ENCODE measurements at regions not wholly inside any gene's neighbourhood (a gene's known extent, or its start where the extent isn't known, plus 50 kb on each side); places are given as distances from the start of the nearest gene placed in this dataset.
"Not testable (repeated sequence)": the region's sequence is repeated elsewhere in the genome, so short reads cannot be mapped to it uniquely, and the experiment has no call there.

DNA sequence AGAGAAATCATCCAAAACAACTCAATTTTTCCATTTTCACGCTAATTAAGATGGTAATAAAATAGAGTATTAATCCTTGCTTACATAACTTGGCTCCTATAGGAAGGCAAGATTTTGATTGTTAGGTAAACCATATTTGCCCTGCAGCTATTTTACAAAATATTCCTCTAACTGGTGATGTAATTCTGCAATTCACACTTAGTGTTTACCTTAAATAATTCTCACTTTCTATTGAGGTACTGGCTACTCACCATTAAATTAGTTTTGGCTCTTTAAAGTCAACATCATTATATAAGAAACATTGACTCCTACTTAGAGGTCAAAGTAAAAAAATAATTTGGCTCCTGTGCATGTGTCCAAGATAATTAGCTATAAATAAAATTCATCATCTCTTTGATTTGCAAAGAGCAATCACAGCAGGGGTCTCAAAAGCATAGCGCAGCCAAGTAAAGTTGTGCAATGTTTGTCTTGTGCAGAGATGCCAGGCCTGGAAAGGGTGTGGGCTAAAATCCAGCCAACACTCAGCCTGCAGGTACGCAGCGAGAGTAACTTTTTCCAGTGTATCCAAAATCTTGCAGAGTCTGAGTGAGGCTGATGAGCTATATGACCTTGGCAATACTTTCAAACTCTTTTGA, 501.2 kb downstream of the MMUT start:
- no peak for TF ChIP-seq JUND (IDR thresholded peaks at IDR 0.05; ENCODE audit: low read depth)
- DNase-seq (ENCODE audit: low read depth in 1 of 2, low spot score in 1 of 2): no peak
- in situ Hi-C loops (cut with HindIII; ENCODE audit: low pct_unique_long_range_greater_than_20kb, low sequenced_read_pairs): no loop called here

DNA sequence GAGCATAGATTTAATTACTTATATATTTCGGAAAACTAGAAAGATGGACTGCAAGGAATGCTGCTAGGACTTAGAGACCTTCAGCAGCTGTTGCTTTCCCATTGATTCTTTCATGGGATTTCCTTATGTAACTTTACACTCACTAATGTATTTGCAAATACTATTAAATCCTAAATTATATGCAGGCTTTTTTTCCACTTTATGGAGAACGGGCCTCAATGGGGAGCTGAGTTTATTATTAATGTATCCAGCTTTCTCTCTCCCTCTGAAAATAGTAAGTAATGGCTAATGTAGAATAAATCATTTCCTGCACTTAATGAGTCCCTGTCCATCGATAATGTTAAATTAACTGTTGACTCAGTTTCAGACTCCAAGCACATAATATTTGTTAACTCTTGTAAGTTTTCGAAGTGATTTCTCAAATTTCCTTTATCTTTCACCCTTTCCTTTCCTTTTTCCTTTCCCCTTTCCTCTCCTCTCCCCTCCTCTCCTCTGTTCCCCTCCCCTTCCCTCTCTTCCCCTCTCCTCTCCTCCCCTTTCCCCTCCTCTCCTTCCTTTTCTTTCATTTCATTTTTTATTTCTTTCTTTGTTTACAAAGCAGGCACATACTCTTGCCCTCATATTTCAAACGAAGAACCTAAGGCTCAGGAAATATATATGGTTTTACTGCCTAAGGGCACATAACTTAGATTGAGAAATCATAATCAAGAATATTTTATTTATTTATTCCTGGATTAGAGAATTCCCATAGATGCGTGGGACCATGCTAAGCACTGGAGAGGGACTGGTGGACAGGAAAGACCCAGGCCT, 503.6 kb downstream of the MMUT start:
- no peak for DNase-seq (ENCODE audit: low read depth in 1 of 2, low spot score in 1 of 2)
- in situ Hi-C loops (cut with HindIII; ENCODE audit: low pct_unique_long_range_greater_than_20kb, low sequenced_read_pairs): no loop called here
- no peak for TF ChIP-seq JUND (IDR thresholded peaks at IDR 0.05; ENCODE audit: low read depth)

DNA sequence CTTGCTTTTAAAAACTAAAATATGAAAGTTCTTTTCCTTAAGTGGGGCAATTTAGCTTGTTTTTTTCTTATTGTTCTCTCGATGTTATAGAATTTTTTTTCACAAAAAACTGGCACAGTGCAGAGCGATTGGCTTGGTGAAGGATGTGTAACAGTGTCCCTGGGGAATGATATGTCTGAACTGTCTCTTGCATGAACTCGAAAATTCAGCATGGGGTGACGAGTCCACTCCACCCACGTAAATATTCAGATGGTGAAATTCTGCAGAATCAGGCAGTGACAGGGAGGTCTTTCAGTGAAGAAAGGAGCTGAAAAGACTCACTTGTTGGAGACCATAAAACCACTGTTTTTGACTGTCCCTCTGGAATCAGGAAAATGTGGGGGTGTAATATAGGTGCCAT, 505.3 kb downstream of the MMUT start:
- no peak for DNase-seq (ENCODE audit: low read depth in 1 of 2, low spot score in 1 of 2)
- TF ChIP-seq JUND (IDR thresholded peaks at IDR 0.05; ENCODE audit: low read depth): no peak
- in situ Hi-C loops (cut with HindIII; ENCODE audit: low pct_unique_long_range_greater_than_20kb, low sequenced_read_pairs): no loop called here

DNA sequence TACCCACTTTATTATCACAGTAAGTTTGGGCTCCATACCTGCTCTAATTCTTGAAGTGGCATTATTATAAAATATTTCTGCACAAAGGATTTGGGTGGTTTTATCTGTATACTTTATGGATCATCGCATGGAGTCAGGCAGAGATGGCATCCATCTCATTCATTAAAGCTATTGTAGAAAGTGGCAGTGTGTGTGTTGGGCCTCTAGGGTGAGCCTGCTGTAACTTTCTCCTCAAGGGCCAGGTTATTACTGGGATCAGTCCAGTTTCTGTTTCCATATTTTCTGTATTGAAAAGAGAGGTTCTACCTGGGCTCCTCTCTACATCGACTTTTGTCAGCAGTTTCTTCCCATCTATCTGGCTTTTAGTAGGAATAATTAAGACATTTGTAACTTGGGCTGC, 511.1 kb downstream of the MMUT start:
- no peak for DNase-seq (ENCODE audit: low read depth in 1 of 2, low spot score in 1 of 2)
- no peak for TF ChIP-seq JUND (IDR thresholded peaks at IDR 0.05; ENCODE audit: low read depth)
- in situ Hi-C loops (cut with HindIII; ENCODE audit: low pct_unique_long_range_greater_than_20kb, low sequenced_read_pairs): no loop called here

DNA sequence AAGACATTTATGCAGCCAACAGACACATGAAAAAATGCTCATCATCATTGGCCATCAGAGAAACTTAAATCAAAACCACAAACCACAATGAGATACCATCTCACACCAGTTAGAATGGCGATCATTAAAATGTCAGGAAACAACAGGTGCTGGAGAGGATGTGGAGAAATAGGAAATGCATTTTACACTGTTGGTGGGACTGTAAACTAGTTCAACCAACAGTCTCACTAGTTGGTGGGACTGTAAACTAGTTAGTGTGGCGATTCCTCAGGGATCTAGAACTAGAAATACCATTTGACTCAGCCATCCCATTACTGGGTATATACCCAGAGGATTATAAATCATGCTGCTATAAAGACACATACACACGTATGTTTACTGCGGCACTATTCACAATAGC, 518.8 kb downstream of the MMUT start:
- in situ Hi-C loops (cut with HindIII; ENCODE audit: low pct_unique_long_range_greater_than_20kb, low sequenced_read_pairs): not testable (repeated sequence)
- peak in 1 of 2 experiments; percentile 36 for DNase-seq (ENCODE audit: low read depth in 1 of 2, low spot score in 1 of 2)

DNA sequence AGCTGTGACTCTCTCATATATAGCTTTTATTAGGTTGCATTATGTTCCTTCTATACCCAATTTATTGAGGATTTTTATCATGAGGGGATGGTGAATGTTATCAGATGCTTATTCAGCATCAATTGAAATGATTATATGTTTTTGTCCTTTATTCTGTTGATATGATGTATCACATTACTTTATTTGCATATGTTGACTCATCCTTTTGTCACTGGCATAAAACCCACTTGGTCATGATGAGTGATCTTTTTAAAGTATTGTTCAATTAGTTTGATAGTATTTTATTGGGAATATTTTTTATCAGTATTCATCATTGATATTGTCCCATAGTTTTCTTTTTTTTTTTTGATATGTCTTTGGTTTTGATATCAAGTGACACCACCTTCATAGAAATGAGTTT, 529.9 kb downstream of the MMUT start:
- no peak for TF ChIP-seq JUND (IDR thresholded peaks at IDR 0.05; ENCODE audit: low read depth)
- no peak for DNase-seq (ENCODE audit: low read depth in 1 of 2, low spot score in 1 of 2)
- in situ Hi-C loops (cut with HindIII; ENCODE audit: low pct_unique_long_range_greater_than_20kb, low sequenced_read_pairs): no loop called here

DNA sequence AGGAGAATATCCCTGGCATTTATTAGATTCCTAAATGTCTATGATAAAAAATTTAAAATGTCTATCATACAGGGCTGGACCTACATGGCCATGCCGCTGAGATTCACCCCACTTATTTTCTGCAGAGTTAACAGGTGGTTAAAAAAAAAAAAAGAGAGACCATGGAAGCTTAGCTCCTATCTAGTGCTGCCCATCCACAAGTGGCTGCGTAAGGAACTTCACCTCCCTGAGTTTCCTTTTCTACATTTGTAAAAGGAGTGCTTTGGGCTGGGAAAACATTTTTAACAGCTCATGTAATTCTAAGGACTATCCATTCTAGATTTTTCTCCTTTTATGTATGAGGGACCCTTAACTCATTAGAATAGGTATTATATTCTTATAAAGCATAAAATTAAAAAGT, 534.1 kb downstream of the MMUT start:
- in situ Hi-C loops (cut with HindIII; ENCODE audit: low pct_unique_long_range_greater_than_20kb, low sequenced_read_pairs): no loop called here
- DNase-seq (ENCODE audit: low read depth in 1 of 2, low spot score in 1 of 2): no peak
- TF ChIP-seq JUND (IDR thresholded peaks at IDR 0.05; ENCODE audit: low read depth): no peak

DNA sequence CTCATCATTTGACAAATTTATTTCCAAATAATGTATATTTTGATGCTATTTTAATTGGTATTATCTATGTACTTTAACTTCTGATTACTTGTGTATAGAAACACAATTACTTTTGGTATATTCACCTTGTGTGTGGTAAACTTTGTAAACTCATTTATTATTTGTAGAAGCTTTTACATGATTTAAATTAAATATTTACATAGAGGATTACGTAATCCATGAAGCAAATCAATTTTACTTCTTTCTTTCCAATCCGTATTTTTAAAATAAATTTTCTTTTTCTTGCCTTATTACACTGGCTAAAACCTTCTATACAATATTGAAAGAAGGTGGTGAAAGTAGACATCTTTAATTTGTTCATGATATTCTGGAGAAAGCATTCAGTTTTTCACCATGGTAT, 540.2 kb downstream of the MMUT start:
- TF ChIP-seq JUND (IDR thresholded peaks at IDR 0.05; ENCODE audit: low read depth): no peak
- DNase-seq (ENCODE audit: low read depth in 1 of 2, low spot score in 1 of 2): no peak
- in situ Hi-C loops (cut with HindIII; ENCODE audit: low pct_unique_long_range_greater_than_20kb, low sequenced_read_pairs): no loop called here

DNA sequence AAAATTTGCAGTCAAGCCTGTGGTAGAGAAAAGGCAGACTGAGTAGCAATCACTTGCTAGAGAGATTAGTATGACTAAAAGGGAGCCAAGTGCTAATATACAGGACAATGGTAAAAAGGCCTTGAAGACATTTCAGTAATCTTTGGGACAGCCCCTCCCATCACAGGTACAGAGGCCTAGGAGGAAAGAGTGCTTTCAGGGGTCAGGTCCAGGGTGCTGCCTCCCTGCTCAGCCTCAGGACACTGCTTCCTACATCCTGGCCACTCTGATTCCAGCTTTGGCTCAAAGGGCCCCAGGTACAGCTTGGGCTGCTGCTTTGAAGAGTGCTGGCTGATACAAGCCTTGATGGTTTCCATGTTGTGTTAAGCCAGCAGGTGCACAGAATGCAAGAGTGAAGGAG, 543.5 kb downstream of the MMUT start:
- DNase-seq (ENCODE audit: low read depth in 1 of 2, low spot score in 1 of 2): no peak
- TF ChIP-seq JUND (IDR thresholded peaks at IDR 0.05; ENCODE audit: low read depth): no peak
- in situ Hi-C loops (cut with HindIII; ENCODE audit: low pct_unique_long_range_greater_than_20kb, low sequenced_read_pairs): no loop called here

DNA sequence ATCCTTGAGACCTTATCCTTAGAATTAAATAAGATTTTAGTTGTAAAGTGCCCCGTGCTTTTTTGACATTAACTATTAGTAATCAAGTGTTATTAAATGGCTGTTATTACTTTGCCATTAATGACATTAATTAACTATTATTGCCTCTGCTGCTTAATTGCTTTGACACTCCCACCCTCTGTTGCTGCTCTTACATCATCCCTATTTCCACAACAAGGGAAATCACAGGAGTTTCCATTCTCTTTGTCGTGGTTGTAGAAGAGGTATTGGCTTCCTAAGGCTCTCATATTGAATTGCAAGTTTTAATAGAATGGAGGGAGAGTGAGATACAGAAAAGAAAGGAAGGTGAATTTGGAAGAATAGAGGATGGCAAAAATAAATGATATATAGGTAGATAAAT, 545.8 kb downstream of the MMUT start:
- in situ Hi-C loops (cut with HindIII; ENCODE audit: low pct_unique_long_range_greater_than_20kb, low sequenced_read_pairs): no loop called here
- no peak for TF ChIP-seq JUND (IDR thresholded peaks at IDR 0.05; ENCODE audit: low read depth)
- no peak for DNase-seq (ENCODE audit: low read depth in 1 of 2, low spot score in 1 of 2)

DNA sequence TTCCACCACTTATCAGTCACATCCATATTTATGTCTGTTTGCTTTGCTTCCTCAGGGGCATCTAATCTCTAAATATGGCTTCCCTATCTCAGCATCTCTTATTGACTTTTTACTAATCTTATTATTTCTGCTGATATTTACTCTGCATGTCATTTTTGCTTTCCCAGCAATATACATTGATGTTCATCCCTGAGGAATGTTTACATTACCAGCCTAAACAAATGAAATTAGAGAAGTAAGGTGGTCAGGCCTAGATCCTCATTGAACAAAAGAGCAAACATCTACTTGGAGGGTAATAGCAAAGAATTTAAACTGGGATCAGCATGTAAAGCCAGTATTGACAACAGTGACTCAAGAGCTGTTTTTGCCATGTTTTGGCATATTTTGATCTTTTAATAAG, 546.4 kb downstream of the MMUT start:
- no peak for DNase-seq (ENCODE audit: low read depth in 1 of 2, low spot score in 1 of 2)
- no peak for TF ChIP-seq JUND (IDR thresholded peaks at IDR 0.05; ENCODE audit: low read depth)
- in situ Hi-C loops (cut with HindIII; ENCODE audit: low pct_unique_long_range_greater_than_20kb, low sequenced_read_pairs): no loop called here

DNA sequence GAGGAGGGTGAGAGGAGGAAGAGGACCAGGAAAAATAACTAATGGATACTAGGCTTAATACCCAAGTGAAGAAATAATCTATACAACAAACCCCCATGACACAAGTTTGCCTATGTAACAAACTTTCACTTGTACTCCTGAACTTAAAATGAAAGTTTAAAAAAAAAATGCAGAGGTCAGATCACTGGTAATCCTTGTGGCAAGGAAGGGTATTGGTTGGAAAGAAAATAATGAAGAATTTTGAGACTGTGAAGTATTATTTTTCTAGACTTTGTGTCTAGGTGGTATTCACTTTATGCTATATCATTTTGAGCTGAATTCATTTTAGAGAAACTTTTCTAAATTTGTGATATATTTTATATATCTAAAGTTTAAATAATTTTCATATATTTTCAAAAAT, 547.5 kb downstream of the MMUT start:
- no peak for DNase-seq (ENCODE audit: low read depth in 1 of 2, low spot score in 1 of 2)
- no peak for TF ChIP-seq JUND (IDR thresholded peaks at IDR 0.05; ENCODE audit: low read depth)
- in situ Hi-C loops (cut with HindIII; ENCODE audit: low pct_unique_long_range_greater_than_20kb, low sequenced_read_pairs): no loop called here

DNA sequence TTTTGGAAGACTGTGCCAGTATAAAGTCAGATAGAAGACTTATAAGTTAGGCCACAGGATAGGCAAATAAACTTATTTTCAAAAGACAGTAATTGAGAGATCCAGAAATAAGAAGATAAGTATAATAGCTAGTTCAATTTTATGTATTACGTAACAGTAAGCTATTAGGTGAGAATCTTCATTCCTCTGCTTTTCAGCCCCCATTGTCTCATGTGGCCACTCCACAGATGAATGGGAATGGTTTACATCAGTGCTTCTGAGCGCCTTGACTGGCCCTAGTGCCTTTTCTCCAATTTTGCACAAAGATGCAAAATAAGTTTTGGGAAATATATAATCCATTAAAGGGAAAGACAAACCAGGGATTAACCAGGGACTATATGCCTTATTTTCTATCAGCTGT, 550.5 kb downstream of the MMUT start:
- TF ChIP-seq JUND (IDR thresholded peaks at IDR 0.05; ENCODE audit: low read depth): no peak
- no peak for DNase-seq (ENCODE audit: low read depth in 1 of 2, low spot score in 1 of 2)
- in situ Hi-C loops (cut with HindIII; ENCODE audit: low pct_unique_long_range_greater_than_20kb, low sequenced_read_pairs): no loop called here

DNA sequence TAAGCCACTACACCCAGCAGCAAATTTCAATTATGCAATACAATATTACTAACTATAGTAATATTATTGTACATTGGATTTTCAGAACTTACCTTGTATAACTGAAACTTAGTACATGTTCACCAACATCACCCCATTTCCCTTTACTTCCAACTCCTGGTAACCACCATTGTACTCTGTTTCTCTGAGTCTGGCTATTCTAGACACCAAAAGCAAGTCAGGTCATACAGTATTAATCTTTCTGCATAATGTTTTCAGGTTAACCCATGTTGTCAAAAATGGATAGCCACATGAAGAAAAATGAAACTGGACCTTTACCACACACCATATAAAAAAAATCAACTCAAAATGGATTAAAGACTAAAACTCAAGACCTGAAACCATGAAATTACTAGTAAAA, 558.2 kb downstream of the MMUT start:
- in situ Hi-C loops (cut with HindIII; ENCODE audit: low pct_unique_long_range_greater_than_20kb, low sequenced_read_pairs): no loop called here

More for the DNA sequence above, 558.2 kb downstream of the MMUT start:
- TF ChIP-seq JUND (IDR thresholded peaks at IDR 0.05; ENCODE audit: low read depth): no peak
- DNase-seq (ENCODE audit: low read depth in 1 of 2, low spot score in 1 of 2): no peak

Data from T47D (cell line).